GM12872 (cell line): ENCODE measurements at regions not wholly inside any gene's neighbourhood (a gene's known extent, or its start where the extent isn't known, plus 50 kb on each side); places are given as distances from the start of the nearest gene placed in this dataset.

Source experiments
- CTCF ChIP-seq: IDR thresholded peaks from 3 replicates; pipeline ENCODE4 v1.5.1; 2011; ENCODE audit warnings: low read depth, mild to moderate bottlenecking, low read length, moderate library complexity; ENCODE audit not compliant: insufficient read depth

- no peak for TF ChIP-seq CTCF
Measured at GRCh38 chr18:8520266-8520665, 89.0 kb upstream of the RAB12 start.

GRCh38 chr18:8522756-8523155 lies 86.5 kb upstream of the RAB12 start:
- TF ChIP-seq CTCF = no peak

- peak; percentile 34; the same call in 1 of the 3 replicates for TF ChIP-seq CTCF
Measured at GRCh38 chr18:8525692-8526091, 83.5 kb upstream of the RAB12 start.

GRCh38 chr18:8526332-8526731 lies 82.9 kb upstream of the RAB12 start:
- TF ChIP-seq CTCF = no peak

GRCh38 chr18:8529609-8530008 lies 79.6 kb upstream of the RAB12 start:
- TF ChIP-seq CTCF = no peak

- TF ChIP-seq CTCF = no peak
Measured at GRCh38 chr18:8536231-8536630, 73.0 kb upstream of the RAB12 start.

DNA sequence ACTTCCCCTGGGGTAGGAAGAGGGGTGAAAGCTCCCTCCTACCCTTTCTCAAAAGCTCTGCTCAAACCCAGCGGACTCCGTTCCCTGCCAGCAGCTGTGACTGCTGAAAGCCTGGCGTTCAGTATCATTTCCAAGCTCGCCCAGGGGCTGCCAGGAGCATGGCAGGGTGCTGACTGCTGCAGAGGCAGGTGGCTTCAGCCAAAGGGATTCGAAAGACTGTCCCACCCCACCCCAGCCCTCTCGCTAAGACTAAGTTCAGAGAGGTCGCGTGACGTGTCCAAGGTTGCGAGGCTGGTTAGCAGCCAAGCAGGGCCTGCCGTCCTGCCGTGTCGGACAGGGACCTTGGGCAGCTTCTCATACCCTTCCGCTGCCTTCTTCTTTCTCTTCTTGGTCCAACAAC lies 72.3 kb upstream of the RAB12 start:
- TF ChIP-seq CTCF = no peak

GRCh38 chr18:8537400-8537799 lies 71.8 kb upstream of the RAB12 start:
- TF ChIP-seq CTCF = no peak
